ENCODE measurements at regions not wholly inside any gene's neighbourhood (a gene's known extent, or its start where the extent isn't known, plus 50 kb on each side); places are given as distances from the start of the nearest gene placed in this dataset.

- no peaks in the 10 kb centered on the region for H3K27me3 ChIP-seq (ENCODE audit: control insufficient read depth in 1 of 2, insufficient read depth in 2 of 2, low read length in 2 of 2)
- DNase-seq: no peak
- Mint-ChIP-seq H3K4me3 (no peak overlapping the region), H3K27ac (no peak overlapping the region), H3K9me3 (peaks cover 2% of the 10 kb centered on the region), H3K4me1 (ENCODE audit: low read depth) (no peaks in the 10 kb centered on the region), H3K27me3 (no peaks in the 10 kb centered on the region), H3K36me3 (ENCODE audit: low read depth) (no peaks in the 10 kb centered on the region)
- H3K36me3 ChIP-seq (ENCODE audit: insufficient read depth, low read length): no peaks in the 10 kb centered on the region
- ChIA-PET CTCF (no interaction called here), POLR2A (no interaction called here)
- TF ChIP-seq, protein P1, sequence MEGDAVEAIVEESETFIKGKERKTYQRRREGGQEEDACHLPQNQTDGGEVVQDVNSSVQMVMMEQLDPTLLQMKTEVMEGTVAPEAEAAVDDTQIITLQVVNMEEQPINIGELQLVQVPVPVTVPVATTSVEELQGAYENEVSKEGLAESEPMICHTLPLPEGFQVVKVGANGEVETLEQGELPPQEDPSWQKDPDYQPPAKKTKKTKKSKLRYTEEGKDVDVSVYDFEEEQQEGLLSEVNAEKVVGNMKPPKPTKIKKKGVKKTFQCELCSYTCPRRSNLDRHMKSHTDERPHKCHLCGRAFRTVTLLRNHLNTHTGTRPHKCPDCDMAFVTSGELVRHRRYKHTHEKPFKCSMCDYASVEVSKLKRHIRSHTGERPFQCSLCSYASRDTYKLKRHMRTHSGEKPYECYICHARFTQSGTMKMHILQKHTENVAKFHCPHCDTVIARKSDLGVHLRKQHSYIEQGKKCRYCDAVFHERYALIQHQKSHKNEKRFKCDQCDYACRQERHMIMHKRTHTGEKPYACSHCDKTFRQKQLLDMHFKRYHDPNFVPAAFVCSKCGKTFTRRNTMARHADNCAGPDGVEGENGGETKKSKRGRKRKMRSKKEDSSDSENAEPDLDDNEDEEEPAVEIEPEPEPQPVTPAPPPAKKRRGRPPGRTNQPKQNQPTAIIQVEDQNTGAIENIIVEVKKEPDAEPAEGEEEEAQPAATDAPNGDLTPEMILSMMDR (IDR thresholded peaks at IDR 0.05): no peak
- no peaks in the 10 kb centered on the region for H3K4me1 ChIP-seq (ENCODE audit: insufficient read depth, low read length)
- no peak for ATAC-seq (ENCODE audit: poor library complexity)
- H3K27ac ChIP-seq (ENCODE audit: low read depth in 1 of 2, low read length in 2 of 2): no peak overlapping the region
- no peak overlapping the region for H3K4me3 ChIP-seq (ENCODE audit: low read length)
- intact Hi-C loops (cut with DNase I, micrococcal nuclease): no loop called here
- H3K9me3 ChIP-seq (ENCODE audit: control insufficient read depth in 1 of 2, insufficient read depth in 1 of 2, low read length in 2 of 2): peaks cover 0 to 5% of the 10 kb centered on the region in 2 experiments
These were observed 830.4 kb downstream of the DCDC2C start for GRCh38 chr2:4533806-4534205.

GRCh38 chr2:4539121-4539520, 835.7 kb downstream of the DCDC2C start:
- ATAC-seq (ENCODE audit: poor library complexity) (no peak), DNase-seq (no peak)
- POLR2A ChIA-PET: no interaction called here

DNA sequence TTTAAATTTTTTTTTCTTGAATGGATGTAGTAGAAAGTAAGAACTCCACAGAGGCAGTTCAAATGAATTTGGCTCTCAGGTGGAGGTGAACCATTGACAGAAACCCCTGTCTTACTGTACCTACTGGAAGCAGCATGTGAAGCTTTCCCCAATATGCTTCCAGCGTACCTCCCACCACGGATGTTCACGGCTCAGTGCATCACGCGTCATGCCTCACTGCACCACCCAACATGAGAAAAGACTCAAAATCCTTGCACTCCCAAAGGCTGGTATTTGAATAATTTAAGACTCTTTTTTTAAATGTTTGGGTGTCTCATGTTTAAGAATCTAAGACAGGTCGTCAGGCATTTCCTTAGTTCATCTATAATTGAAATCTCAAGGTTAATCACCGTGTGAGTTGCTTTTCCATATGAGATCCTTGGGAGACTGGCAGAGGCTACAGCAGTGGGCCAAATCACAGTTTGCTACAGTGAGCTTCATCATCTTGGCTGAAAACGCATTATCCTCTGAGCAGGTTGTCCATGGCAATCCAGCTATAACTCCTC, 846.4 kb downstream of the DCDC2C start:
- Histone ChIP-seq H3K36me3 (ENCODE audit: insufficient read depth, low read length) (no peaks in the 10 kb centered on the region), H3K9me3 (ENCODE audit: control insufficient read depth in 1 of 2, insufficient read depth in 1 of 2, low read length in 2 of 2) (peaks cover 0 to 4% of the 10 kb centered on the region in 2 experiments), H3K27ac (ENCODE audit: low read depth in 1 of 2, low read length in 2 of 2) (no peak overlapping the region), H3K27me3 (ENCODE audit: control insufficient read depth in 1 of 2, insufficient read depth in 2 of 2, low read length in 2 of 2) (no peaks in the 10 kb centered on the region), H3K4me3 (ENCODE audit: low read length) (no peak overlapping the region), H3K4me1 (ENCODE audit: insufficient read depth, low read length) (no peaks in the 10 kb centered on the region)
- TF ChIP-seq, protein P1 (IDR thresholded peaks at IDR 0.05): no peak
- DNase-seq: no peak
- Mint-ChIP-seq H3K9me3 (peaks cover 3% of the 10 kb centered on the region), H3K27me3 (no peaks in the 10 kb centered on the region), H3K27ac (no peak overlapping the region), H3K4me3 (no peak overlapping the region), H3K36me3 (ENCODE audit: low read depth) (no peaks in the 10 kb centered on the region), H3K4me1 (ENCODE audit: low read depth) (no peaks in the 10 kb centered on the region)
- intact Hi-C loops (cut with DNase I, micrococcal nuclease): no loop called here
- CTCF ChIA-PET: no interaction called here
- no peak for ATAC-seq (ENCODE audit: poor library complexity)
- POLR2A ChIA-PET: no interaction called here

More at GRCh38 chr2:4539121-4539520, 835.7 kb downstream of the DCDC2C start:
- Mint-ChIP-seq H3K9me3 (peaks cover 13% of the 10 kb centered on the region), H3K4me1 (ENCODE audit: low read depth) (no peaks in the 10 kb centered on the region), H3K4me3 (no peak overlapping the region), H3K27me3 (no peaks in the 10 kb centered on the region), H3K27ac (no peak overlapping the region), H3K36me3 (ENCODE audit: low read depth) (no peaks in the 10 kb centered on the region)
- H3K4me1 ChIP-seq (ENCODE audit: insufficient read depth, low read length): no peaks in the 10 kb centered on the region
- H3K4me3 ChIP-seq (ENCODE audit: low read length): no peak overlapping the region
- peaks cover 2 to 4% of the 10 kb centered on the region in 2 experiments for H3K9me3 ChIP-seq (ENCODE audit: control insufficient read depth in 1 of 2, insufficient read depth in 1 of 2, low read length in 2 of 2)
- H3K27ac ChIP-seq (ENCODE audit: low read depth in 1 of 2, low read length in 2 of 2): no peak overlapping the region
- intact Hi-C loops (cut with DNase I, micrococcal nuclease): no loop called here
- TF ChIP-seq, protein P1 (IDR thresholded peaks at IDR 0.05): no peak
- H3K27me3 ChIP-seq (ENCODE audit: control insufficient read depth in 1 of 2, insufficient read depth in 2 of 2, low read length in 2 of 2): no peaks in the 10 kb centered on the region
- CTCF ChIA-PET: no interaction called here
- H3K36me3 ChIP-seq (ENCODE audit: insufficient read depth, low read length): no peaks in the 10 kb centered on the region

Data from CD4-positive, alpha-beta T cell (primary cell).